ENCODE measurements at regions not wholly inside any gene's neighbourhood (a gene's known extent, or its start where the extent isn't known, plus 50 kb on each side); places are given as distances from the start of the nearest gene placed in this dataset.

DNA sequence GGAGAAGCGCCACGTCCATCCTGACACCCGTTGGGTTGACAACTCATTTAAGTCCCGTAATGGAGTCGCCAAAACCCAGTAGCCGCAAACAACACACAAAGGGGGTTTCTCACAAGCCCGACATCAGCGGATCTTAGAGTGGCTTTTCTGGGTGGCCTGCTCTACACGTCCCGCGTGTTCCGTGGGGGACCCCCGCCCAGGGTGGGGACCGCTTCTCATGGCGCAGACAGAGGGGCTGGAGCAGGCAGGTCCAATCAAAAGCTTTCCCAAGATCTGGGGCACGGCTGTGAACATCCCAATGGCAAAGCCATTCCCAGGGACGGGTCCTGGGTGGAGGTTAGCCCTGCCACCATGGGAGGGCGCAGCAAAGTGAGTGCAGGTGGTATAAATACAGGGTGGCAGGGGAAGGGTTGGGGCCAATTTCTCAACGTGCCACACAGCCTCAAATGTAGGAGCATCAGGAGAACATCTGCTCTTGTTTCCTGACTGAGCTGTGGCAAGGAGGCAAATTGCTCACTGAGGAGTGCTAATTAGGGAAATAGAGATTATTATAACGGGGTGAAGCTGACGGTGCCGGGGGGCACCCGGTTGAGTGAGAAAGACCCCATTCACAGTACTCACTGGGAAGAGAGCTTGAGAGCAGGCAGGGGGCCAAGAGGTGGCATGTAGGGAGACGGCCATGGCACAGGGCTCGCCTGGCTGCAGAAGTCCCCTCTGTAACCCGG lies 1447.2 kb downstream of the TBC1D22A start:
- TF ChIP-seq, protein P1, sequence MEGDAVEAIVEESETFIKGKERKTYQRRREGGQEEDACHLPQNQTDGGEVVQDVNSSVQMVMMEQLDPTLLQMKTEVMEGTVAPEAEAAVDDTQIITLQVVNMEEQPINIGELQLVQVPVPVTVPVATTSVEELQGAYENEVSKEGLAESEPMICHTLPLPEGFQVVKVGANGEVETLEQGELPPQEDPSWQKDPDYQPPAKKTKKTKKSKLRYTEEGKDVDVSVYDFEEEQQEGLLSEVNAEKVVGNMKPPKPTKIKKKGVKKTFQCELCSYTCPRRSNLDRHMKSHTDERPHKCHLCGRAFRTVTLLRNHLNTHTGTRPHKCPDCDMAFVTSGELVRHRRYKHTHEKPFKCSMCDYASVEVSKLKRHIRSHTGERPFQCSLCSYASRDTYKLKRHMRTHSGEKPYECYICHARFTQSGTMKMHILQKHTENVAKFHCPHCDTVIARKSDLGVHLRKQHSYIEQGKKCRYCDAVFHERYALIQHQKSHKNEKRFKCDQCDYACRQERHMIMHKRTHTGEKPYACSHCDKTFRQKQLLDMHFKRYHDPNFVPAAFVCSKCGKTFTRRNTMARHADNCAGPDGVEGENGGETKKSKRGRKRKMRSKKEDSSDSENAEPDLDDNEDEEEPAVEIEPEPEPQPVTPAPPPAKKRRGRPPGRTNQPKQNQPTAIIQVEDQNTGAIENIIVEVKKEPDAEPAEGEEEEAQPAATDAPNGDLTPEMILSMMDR (IDR thresholded peaks at IDR 0.05 in 2 of 3, conservative IDR thresholded peaks at IDR 0.05 in 1 of 3; ENCODE audit: borderline replicate concordance in 1 of 3, insufficient read depth in 1 of 3, low read depth in 2 of 3, low read length in 2 of 3), result no peak
- TF ChIP-seq POLR2AphosphoS5 (IDR thresholded peaks at IDR 0.05; ENCODE audit: low read depth, low read length) (no peak), POLR2A (IDR thresholded peaks at IDR 0.05; ENCODE audit: borderline replicate concordance, extremely low read depth, insufficient read depth, insufficient read length) (no peak), EZH2 (IDR thresholded peaks at IDR 0.05) (no peak), RAD21 (IDR thresholded peaks at IDR 0.05; ENCODE audit: low read depth) (no peak), EGR1 (IDR thresholded peaks at IDR 0.05; ENCODE audit: low read depth) (no peak), ZNF274 (IDR thresholded peaks at IDR 0.05; ENCODE audit: low read depth, low read length) (no peak), YY1 (IDR thresholded peaks at IDR 0.05; ENCODE audit: extremely low read depth, insufficient replicate concordance, low read depth, low read length) (no peak), JUND (IDR thresholded peaks at IDR 0.05) (no peak), SRF (IDR thresholded peaks at IDR 0.05; ENCODE audit: low read depth) (no peak)
- TF ChIP-seq, protein P2, sequence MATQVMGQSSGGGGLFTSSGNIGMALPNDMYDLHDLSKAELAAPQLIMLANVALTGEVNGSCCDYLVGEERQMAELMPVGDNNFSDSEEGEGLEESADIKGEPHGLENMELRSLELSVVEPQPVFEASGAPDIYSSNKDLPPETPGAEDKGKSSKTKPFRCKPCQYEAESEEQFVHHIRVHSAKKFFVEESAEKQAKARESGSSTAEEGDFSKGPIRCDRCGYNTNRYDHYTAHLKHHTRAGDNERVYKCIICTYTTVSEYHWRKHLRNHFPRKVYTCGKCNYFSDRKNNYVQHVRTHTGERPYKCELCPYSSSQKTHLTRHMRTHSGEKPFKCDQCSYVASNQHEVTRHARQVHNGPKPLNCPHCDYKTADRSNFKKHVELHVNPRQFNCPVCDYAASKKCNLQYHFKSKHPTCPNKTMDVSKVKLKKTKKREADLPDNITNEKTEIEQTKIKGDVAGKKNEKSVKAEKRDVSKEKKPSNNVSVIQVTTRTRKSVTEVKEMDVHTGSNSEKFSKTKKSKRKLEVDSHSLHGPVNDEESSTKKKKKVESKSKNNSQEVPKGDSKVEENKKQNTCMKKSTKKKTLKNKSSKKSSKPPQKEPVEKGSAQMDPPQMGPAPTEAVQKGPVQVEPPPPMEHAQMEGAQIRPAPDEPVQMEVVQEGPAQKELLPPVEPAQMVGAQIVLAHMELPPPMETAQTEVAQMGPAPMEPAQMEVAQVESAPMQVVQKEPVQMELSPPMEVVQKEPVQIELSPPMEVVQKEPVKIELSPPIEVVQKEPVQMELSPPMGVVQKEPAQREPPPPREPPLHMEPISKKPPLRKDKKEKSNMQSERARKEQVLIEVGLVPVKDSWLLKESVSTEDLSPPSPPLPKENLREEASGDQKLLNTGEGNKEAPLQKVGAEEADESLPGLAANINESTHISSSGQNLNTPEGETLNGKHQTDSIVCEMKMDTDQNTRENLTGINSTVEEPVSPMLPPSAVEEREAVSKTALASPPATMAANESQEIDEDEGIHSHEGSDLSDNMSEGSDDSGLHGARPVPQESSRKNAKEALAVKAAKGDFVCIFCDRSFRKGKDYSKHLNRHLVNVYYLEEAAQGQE (IDR thresholded peaks at IDR 0.05; ENCODE audit: low read depth), result no peak
- TF ChIP-seq, protein P3, sequence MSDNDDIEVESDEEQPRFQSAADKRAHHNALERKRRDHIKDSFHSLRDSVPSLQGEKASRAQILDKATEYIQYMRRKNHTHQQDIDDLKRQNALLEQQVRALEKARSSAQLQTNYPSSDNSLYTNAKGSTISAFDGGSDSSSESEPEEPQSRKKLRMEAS (IDR thresholded peaks at IDR 0.05), result no peak
